Sigmoid colon (tissue), 6 donors: ENCODE measurements at regions not wholly inside any gene's neighbourhood (a gene's known extent, or its start where the extent isn't known, plus 50 kb on each side); places are given as distances from the start of the nearest gene placed in this dataset.

Experiments used
- DNase-seq: peaks from one replicate; pipeline ENCODE4 v3.0.0-alpha.2; 2019
- H3K27ac ChIP-seq, 4 donors: fragments of 200-600 bp; sonication (generic); one replicate each; pipeline ENCODE4 v1.5.1; 2016 to 2019; ENCODE audit warnings: mild to moderate bottlenecking in 1 of 4
- H3K27me3 ChIP-seq, 3 donors: fragments of 200-600 bp; sonication (generic); one replicate each; pipeline ENCODE4 v1.5.1; 2019; ENCODE audit warnings: mild to moderate bottlenecking in 1 of 3
- H3K36me3 ChIP-seq, 4 donors: fragments of 200-600 bp; sonication (generic); one replicate each; pipeline ENCODE4 v1.5.1; 2016 to 2019
- H3K4me1 ChIP-seq, 4 donors: fragments of 200-600 bp; sonication (generic); one replicate each; pipeline ENCODE4 v1.5.1; 2017 to 2019
- H3K4me3 ChIP-seq, 4 donors: fragments of 200-600 bp; sonication (generic); one replicate each; pipeline ENCODE4 v1.5.1; 2017 to 2019; ENCODE audit warnings: mild to moderate bottlenecking in 2 of 4, moderate library complexity in 1 of 4
- H3K9me3 ChIP-seq, 4 donors: fragments of 200-600 bp in 3 of 4; sonication (generic) in 3 of 4; one replicate each; pipeline versions ENCODE4 v1.5.1 to v1.6.1; 2013 to 2019
- CTCF ChIP-seq, 4 experiments: fragments of 450-650 bp in 3 of 4; fragments of 200-600 bp in 1 of 4; IDR thresholded peaks; one replicate each; pipeline ENCODE4 v1.5.1; 2016 to 2019; ENCODE audit warnings: antibody characterized with exemption in 4 of 4, mild to moderate bottlenecking in 3 of 4, moderate library complexity in 2 of 4
- EP300 ChIP-seq, 4 donors: sonication (generic); formaldehyde crosslinking; IDR thresholded peaks; one replicate each; pipeline ENCODE4 v1.6.1; 2017; ENCODE audit warnings: antibody characterized with exemption in 4 of 4
- POLR2A ChIP-seq, 2 donors: fragments of 450-650 bp; IDR thresholded peaks; one replicate each; pipeline ENCODE4 v1.6.1; 2016; ENCODE audit warnings: antibody characterized with exemption in 2 of 2, mild to moderate bottlenecking in 2 of 2, moderate library complexity in 2 of 2
- POLR2AphosphoS5 ChIP-seq, 4 donors: sonication (generic); formaldehyde crosslinking; IDR thresholded peaks; one replicate each; pipeline ENCODE4 v1.6.1; 2017; ENCODE audit warnings: antibody characterized with exemption in 4 of 4
- WGBS, 2 donors: extraction: QIAGEN DNeasy Blood & Tissue Kit; methylation state at CpG; one replicate each; pipeline ENCODE4 v1.1.7; 2013; 5-methylcytosine and 5-hydroxymethylcytosine counted together
- intact Hi-C: fragments of 100-400 bp; cut with DNase I; formaldehyde crosslinking; loops from one replicate; pipeline ENCODE4 v1.15.1; 2023
- donor health status: healthy with polysubstance abuse.
- donor health status: healthy.

GRCh38 chr12:47449797-47450196, 256.0 kb downstream of the RPAP3 start:
- Histone ChIP-seq H3K4me1 (no peaks in the 10 kb centered on the region), H3K27ac (no peak overlapping the region), H3K36me3 (no peaks in the 10 kb centered on the region), H3K4me3 (no peak overlapping the region), H3K27me3 (no peaks in the 10 kb centered on the region), H3K9me3 (no peaks in the 10 kb centered on the region)
- intact Hi-C loops: no loop called here
- 81 to 86% methylated on average over 1 of the region's 1 CpG for WGBS, 2 donors
- TF ChIP-seq POLR2AphosphoS5 (IDR thresholded peaks at IDR 0.05): no peak
- no peak for TF ChIP-seq CTCF (IDR thresholded peaks at IDR 0.05)
- TF ChIP-seq POLR2A (IDR thresholded peaks at IDR 0.05): no peak
- no peak for TF ChIP-seq EP300 (IDR thresholded peaks at IDR 0.05)
- DNase-seq: no peak

GRCh38 chr12:47442310-47442709, 263.5 kb downstream of the RPAP3 start:
- Histone ChIP-seq H3K27ac (no peak overlapping the region), H3K9me3 (peaks cover 0 to 11% (median 5%) of the 10 kb centered on the region in 4 donors), H3K4me1 (no peaks in the 10 kb centered on the region), H3K27me3 (no peaks in the 10 kb centered on the region), H3K36me3 (no peaks in the 10 kb centered on the region), H3K4me3 (no peak overlapping the region)
- TF ChIP-seq EP300 (IDR thresholded peaks at IDR 0.05) (no peak), POLR2A (IDR thresholded peaks at IDR 0.05) (no peak), POLR2AphosphoS5 (IDR thresholded peaks at IDR 0.05) (no peak), CTCF (IDR thresholded peaks at IDR 0.05) (no peak)
- intact Hi-C loops: no loop called here
- DNase-seq: no peak
- WGBS, 2 donors: 66 to 87% methylated on average over 1 of the region's 1 CpG

- peaks cover 0 to 11% (median 5%) of the 10 kb centered on the region in 4 donors for H3K9me3 ChIP-seq
- WGBS, 2 donors: 87 to 91% methylated on average over 1 of the region's 1 CpG
- TF ChIP-seq CTCF (IDR thresholded peaks at IDR 0.05) (no peak), POLR2AphosphoS5 (IDR thresholded peaks at IDR 0.05) (no peak), EP300 (IDR thresholded peaks at IDR 0.05) (no peak), POLR2A (IDR thresholded peaks at IDR 0.05) (no peak)
- no peaks in the 10 kb centered on the region for H3K36me3 ChIP-seq
- H3K4me3 ChIP-seq: no peak overlapping the region
- no peaks in the 10 kb centered on the region for H3K4me1 ChIP-seq
- intact Hi-C loops: no loop called here
- no peak overlapping the region for H3K27ac ChIP-seq
- H3K27me3 ChIP-seq: no peaks in the 10 kb centered on the region
- no peak for DNase-seq
Measured at GRCh38 chr12:47441490-47441889, 264.3 kb downstream of the RPAP3 start.

- no peaks in the 10 kb centered on the region for H3K36me3 ChIP-seq
- H3K27me3 ChIP-seq: no peaks in the 10 kb centered on the region
- TF ChIP-seq POLR2A (IDR thresholded peaks at IDR 0.05) (no peak), CTCF (IDR thresholded peaks at IDR 0.05) (no peak), EP300 (IDR thresholded peaks at IDR 0.05) (no peak), POLR2AphosphoS5 (IDR thresholded peaks at IDR 0.05) (no peak)
- H3K27ac ChIP-seq: no peak overlapping the region
- peaks cover 0 to 6% (median 4%) of the 10 kb centered on the region in 4 donors for H3K9me3 ChIP-seq
- 0 to 46% methylated on average over 1 of the region's 1 CpG for WGBS, 2 donors
- no peak overlapping the region for H3K4me3 ChIP-seq
- no peaks in the 10 kb centered on the region for H3K4me1 ChIP-seq
- intact Hi-C loops: no loop called here
- DNase-seq: no peak
Measured at GRCh38 chr12:47438175-47438574, 267.7 kb downstream of the RPAP3 start.

- Histone ChIP-seq H3K9me3 (peaks cover 0 to 6% (median 4%) of the 10 kb centered on the region in 4 donors), H3K4me1 (no peaks in the 10 kb centered on the region), H3K4me3 (no peak overlapping the region), H3K36me3 (no peaks in the 10 kb centered on the region), H3K27me3 (no peaks in the 10 kb centered on the region), H3K27ac (no peak overlapping the region)
- intact Hi-C loops: no loop called here
- TF ChIP-seq POLR2AphosphoS5 (IDR thresholded peaks at IDR 0.05): no peak
- TF ChIP-seq POLR2A (IDR thresholded peaks at IDR 0.05): no peak
- TF ChIP-seq CTCF (IDR thresholded peaks at IDR 0.05): no peak
- no peak for TF ChIP-seq EP300 (IDR thresholded peaks at IDR 0.05)
- DNase-seq: no peak
Measured at GRCh38 chr12:47437570-47437969, 268.3 kb downstream of the RPAP3 start.
